Breast epithelium (tissue), 4 donors: ENCODE measurements at regions not wholly inside any gene's neighbourhood (a gene's known extent, or its start where the extent isn't known, plus 50 kb on each side); places are given as distances from the start of the nearest gene placed in this dataset.

Source experiments
- DNase-seq, 2 donors: peaks; one replicate each; pipeline ENCODE4 v3.0.0-alpha.2; 2019; ENCODE audit warnings: low spot score in 2 of 2
- H3K27ac ChIP-seq, 2 donors: fragments of 200-600 bp; sonication (generic) in 1 of 2; one replicate each; pipeline ENCODE4 v1.5.1; 2016 to 2019; ENCODE audit warnings: mild to moderate bottlenecking in 1 of 2
- H3K27me3 ChIP-seq, 2 donors: fragments of 200-600 bp; sonication (generic) in 1 of 2; one replicate each; pipeline versions ENCODE4 v1.5.1 to v1.6.0; 2017 to 2019; ENCODE audit warnings: control low read depth in 1 of 2, mild to moderate bottlenecking in 1 of 2
- H3K36me3 ChIP-seq: fragments of 200-600 bp; one replicate; pipeline ENCODE4 v1.5.1; 2019
- H3K4me1 ChIP-seq, 2 donors: fragments of 200-600 bp; sonication (generic); one replicate each; pipeline ENCODE4 v1.5.1; 2016 to 2019; ENCODE audit warnings: control low read depth in 1 of 2
- H3K4me3 ChIP-seq, 3 donors: fragments of 200-600 bp; sonication (generic); 1 replicate in 2 of 3; 2 replicates in 1 of 3; pipeline ENCODE4 v1.5.1; 2016 to 2019; ENCODE audit warnings: mild to moderate bottlenecking in 3 of 3, moderate library complexity in 2 of 3
- H3K9me3 ChIP-seq, 2 donors: fragments of 200-600 bp; sonication (generic) in 1 of 2; one replicate each; pipeline ENCODE4 v1.5.1; 2016 to 2019; ENCODE audit warnings: control low read depth in 1 of 2
- CTCF ChIP-seq, 3 donors: fragments of 450-650 bp; IDR thresholded peaks; one replicate each; pipeline ENCODE4 v1.5.1; 2016 to 2017; ENCODE audit warnings: antibody characterized with exemption in 3 of 3, mild to moderate bottlenecking in 3 of 3, moderate library complexity in 3 of 3
- POLR2A ChIP-seq: fragments of 450-650 bp; IDR thresholded peaks from one replicate; pipeline ENCODE4 v1.6.1; 2016; ENCODE audit warnings: antibody characterized with exemption, mild to moderate bottlenecking, moderate library complexity
- POLR2AphosphoS5 ChIP-seq, 3 donors: sonication (generic); formaldehyde crosslinking; IDR thresholded peaks; one replicate each; pipeline ENCODE4 v1.6.1; 2017; ENCODE audit warnings: antibody characterized with exemption in 3 of 3
- intact Hi-C: fragments of 100-400 bp; cut with DNase I; formaldehyde crosslinking; loops from one replicate; pipeline ENCODE4 v1.15.1; 2023; ENCODE audit warnings: low total_unique reads

- no peak overlapping the region for H3K4me3 ChIP-seq
- DNase-seq = no peak
- TF ChIP-seq CTCF (IDR thresholded peaks at IDR 0.05) = no peak
- no peak for TF ChIP-seq POLR2A
- no peak for TF ChIP-seq POLR2AphosphoS5 (IDR thresholded peaks at IDR 0.05)
- no peak overlapping the region for H3K27ac ChIP-seq
- no peaks in the 10 kb centered on the region for H3K9me3 ChIP-seq
- H3K4me1 ChIP-seq = no peaks in the 10 kb centered on the region
- intact Hi-C loops = no loop called here
- no peaks in the 10 kb centered on the region for H3K27me3 ChIP-seq
- no peaks in the 10 kb centered on the region for H3K36me3 ChIP-seq
These were observed 56.1 kb upstream of the PALS2 start for GRCh38 chr7:24517166-24517565.

GRCh38 chr7:24521917-24522623, 51.2 kb upstream of the PALS2 start:
- no peak overlapping the region for H3K27ac ChIP-seq
- intact Hi-C loops = no loop called here
- H3K36me3 ChIP-seq = no peaks in the 10 kb centered on the region
- H3K27me3 ChIP-seq = no peaks in the 10 kb centered on the region
- TF ChIP-seq CTCF (IDR thresholded peaks at IDR 0.05) (no peak), POLR2A (no peak), POLR2AphosphoS5 (IDR thresholded peaks at IDR 0.05) (no peak)
- DNase-seq = no peak
- H3K4me3 ChIP-seq = no peak overlapping the region
- H3K9me3 ChIP-seq = no peaks in the 10 kb centered on the region
- no peaks in the 10 kb centered on the region for H3K4me1 ChIP-seq
